ENCODE measurements at regions not wholly inside any gene's neighbourhood (a gene's known extent, or its start where the extent isn't known, plus 50 kb on each side); places are given as distances from the start of the nearest gene placed in this dataset.
A peak's percentile ranks its signal among the peaks of the same experiment; 100 is the strongest.

DNA sequence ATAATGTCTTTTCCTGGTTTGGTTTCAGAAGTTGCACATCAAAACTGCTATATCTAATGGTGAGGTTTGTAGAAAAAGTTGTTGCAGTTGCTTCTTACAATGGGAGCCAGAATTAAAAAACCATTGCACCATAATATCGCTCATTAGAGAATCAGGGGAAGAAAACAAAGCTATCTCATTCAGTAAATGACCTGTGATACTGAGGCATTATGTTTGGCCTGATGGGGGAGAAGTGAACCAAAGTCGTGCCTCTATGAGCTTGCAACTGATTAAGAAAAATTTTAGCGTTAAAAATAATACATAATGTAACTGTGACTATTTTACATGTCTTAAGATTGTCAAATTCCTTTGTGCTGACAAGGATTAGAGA is 60.2 kb upstream of the ARHGEF26 start (continued):
- TF ChIP-seq CBFB (CRISPR knock-in tag; IDR thresholded peaks at IDR 0.05; ENCODE audit: low read depth) (no peak), ELF4 (CRISPR knock-in tag; IDR thresholded peaks at IDR 0.05; ENCODE audit: low read depth) (no peak), TEAD4 (CRISPR knock-in tag; IDR thresholded peaks at IDR 0.05) (no peak), SP1 (CRISPR knock-in tag; conservative IDR thresholded peaks at IDR 0.05) (no peak)

DNA sequence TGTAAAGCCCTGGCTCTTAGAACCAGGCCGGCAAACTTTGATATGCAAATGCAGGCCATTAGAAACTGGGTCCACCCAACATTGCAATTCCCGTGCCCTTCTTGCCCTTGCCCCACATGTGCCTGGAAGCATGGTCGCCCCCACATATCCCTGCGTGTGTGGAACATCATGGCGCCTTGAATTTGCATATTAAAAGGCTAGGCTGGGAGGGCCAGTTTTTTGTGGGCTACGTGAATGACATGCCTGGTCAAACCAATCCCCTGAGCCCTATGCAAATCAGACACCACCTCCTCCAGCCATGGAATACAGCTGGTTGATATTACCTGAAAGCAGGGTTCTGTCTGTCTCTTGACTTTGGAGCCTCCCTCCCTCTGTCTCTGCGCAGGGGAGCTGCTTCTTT is 58.7 kb upstream of the ARHGEF26 start:
- POLR2A ChIA-PET: no interaction called here
- DNase-seq (ENCODE audit: low spot score): peak; percentile 26

DNA sequence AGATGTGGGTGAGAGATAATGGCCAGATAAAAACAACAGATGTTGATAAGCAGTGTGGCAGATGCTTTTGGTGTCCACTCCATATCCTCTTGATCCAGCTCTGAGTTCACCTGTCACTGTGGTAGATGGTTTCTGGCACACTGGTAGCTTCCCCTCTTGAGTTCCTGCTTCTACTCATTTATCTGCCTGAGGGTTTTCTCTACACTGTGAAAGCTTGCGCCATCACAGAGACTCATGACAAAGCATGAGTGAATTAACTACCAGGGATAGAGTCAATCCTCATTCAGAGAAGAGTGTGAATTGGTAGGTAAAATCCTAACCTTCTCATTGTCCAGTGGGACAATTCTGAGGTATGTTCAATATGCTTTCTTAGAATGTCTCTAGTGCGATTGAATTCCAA is 50.0 kb upstream of the ARHGEF26 start:
- ATAC-seq (no peak), DNase-seq (ENCODE audit: low spot score) (no peak)
- peaks cover 9% of the 10 kb centered on the region for H3K36me3 Mint-ChIP-seq
- no peak overlapping the region for H3K27ac Mint-ChIP-seq
- H3K4me1 Mint-ChIP-seq: peaks cover 12% of the 10 kb centered on the region
- H3K4me3 Mint-ChIP-seq: no peak overlapping the region
- no peaks in the 10 kb centered on the region for H3K27me3 Mint-ChIP-seq (ENCODE audit: low read depth)
- peaks cover 28% of the 10 kb centered on the region for H3K9me3 Mint-ChIP-seq
- CTCF ChIA-PET: no interaction called here
- POLR2A ChIA-PET: no interaction called here
- TF ChIP-seq CREB1 (CRISPR knock-in tag; IDR thresholded peaks at IDR 0.05): no peak
- no peak for TF ChIP-seq CBFB (CRISPR knock-in tag; IDR thresholded peaks at IDR 0.05; ENCODE audit: low read depth)
- no peak for TF ChIP-seq NR3C1 (CRISPR knock-in tag; conservative IDR thresholded peaks at IDR 0.05; ENCODE audit: low read depth)
- TF ChIP-seq HMGA2 (CRISPR knock-in tag; IDR thresholded peaks at IDR 0.05): no peak

More for the DNA sequence above, 58.7 kb upstream of the ARHGEF26 start:
- no peak overlapping the region for H3K27ac Mint-ChIP-seq
- peak; percentile 71 for ATAC-seq
- no peaks in the 10 kb centered on the region; the same call in 1 of the 2 replicates for H3K27me3 Mint-ChIP-seq (ENCODE audit: low read depth)
- CTCF ChIA-PET: interaction anchor here (0.8 kb wide), 1 partner anchor 59 kb away, joined by 5 read pairs; the partner anchor contains the start of gene ARHGEF26
- no peak overlapping the region for H3K4me3 Mint-ChIP-seq
- peaks cover 17% of the 10 kb centered on the region for H3K9me3 Mint-ChIP-seq
- peaks cover 42% of the 10 kb centered on the region for H3K4me1 Mint-ChIP-seq
- TF ChIP-seq ZNF416 (CRISPR knock-in tag; IDR thresholded peaks at IDR 0.05): no peak
- no peak for TF ChIP-seq ZNF423 (CRISPR knock-in tag; IDR thresholded peaks at IDR 0.05)
- TF ChIP-seq FOXP1 (CRISPR knock-in tag; IDR thresholded peaks at IDR 0.05; ENCODE audit: borderline replicate concordance): no peak
- TF ChIP-seq, protein P1, sequence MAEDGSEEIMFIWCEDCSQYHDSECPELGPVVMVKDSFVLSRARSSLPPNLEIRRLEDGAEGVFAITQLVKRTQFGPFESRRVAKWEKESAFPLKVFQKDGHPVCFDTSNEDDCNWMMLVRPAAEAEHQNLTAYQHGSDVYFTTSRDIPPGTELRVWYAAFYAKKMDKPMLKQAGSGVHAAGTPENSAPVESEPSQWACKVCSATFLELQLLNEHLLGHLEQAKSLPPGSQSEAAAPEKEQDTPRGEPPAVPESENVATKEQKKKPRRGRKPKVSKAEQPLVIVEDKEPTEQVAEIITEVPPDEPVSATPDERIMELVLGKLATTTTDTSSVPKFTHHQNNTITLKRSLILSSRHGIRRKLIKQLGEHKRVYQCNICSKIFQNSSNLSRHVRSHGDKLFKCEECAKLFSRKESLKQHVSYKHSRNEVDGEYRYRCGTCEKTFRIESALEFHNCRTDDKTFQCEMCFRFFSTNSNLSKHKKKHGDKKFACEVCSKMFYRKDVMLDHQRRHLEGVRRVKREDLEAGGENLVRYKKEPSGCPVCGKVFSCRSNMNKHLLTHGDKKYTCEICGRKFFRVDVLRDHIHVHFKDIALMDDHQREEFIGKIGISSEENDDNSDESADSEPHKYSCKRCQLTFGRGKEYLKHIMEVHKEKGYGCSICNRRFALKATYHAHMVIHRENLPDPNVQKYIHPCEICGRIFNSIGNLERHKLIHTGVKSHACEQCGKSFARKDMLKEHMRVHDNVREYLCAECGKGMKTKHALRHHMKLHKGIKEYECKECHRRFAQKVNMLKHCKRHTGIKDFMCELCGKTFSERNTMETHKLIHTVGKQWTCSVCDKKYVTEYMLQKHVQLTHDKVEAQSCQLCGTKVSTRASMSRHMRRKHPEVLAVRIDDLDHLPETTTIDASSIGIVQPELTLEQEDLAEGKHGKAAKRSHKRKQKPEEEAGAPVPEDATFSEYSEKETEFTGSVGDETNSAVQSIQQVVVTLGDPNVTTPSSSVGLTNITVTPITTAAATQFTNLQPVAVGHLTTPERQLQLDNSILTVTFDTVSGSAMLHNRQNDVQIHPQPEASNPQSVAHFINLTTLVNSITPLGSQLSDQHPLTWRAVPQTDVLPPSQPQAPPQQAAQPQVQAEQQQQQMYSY (CRISPR knock-in tag; IDR thresholded peaks at IDR 0.05): no peak
- TF ChIP-seq, protein P2, sequence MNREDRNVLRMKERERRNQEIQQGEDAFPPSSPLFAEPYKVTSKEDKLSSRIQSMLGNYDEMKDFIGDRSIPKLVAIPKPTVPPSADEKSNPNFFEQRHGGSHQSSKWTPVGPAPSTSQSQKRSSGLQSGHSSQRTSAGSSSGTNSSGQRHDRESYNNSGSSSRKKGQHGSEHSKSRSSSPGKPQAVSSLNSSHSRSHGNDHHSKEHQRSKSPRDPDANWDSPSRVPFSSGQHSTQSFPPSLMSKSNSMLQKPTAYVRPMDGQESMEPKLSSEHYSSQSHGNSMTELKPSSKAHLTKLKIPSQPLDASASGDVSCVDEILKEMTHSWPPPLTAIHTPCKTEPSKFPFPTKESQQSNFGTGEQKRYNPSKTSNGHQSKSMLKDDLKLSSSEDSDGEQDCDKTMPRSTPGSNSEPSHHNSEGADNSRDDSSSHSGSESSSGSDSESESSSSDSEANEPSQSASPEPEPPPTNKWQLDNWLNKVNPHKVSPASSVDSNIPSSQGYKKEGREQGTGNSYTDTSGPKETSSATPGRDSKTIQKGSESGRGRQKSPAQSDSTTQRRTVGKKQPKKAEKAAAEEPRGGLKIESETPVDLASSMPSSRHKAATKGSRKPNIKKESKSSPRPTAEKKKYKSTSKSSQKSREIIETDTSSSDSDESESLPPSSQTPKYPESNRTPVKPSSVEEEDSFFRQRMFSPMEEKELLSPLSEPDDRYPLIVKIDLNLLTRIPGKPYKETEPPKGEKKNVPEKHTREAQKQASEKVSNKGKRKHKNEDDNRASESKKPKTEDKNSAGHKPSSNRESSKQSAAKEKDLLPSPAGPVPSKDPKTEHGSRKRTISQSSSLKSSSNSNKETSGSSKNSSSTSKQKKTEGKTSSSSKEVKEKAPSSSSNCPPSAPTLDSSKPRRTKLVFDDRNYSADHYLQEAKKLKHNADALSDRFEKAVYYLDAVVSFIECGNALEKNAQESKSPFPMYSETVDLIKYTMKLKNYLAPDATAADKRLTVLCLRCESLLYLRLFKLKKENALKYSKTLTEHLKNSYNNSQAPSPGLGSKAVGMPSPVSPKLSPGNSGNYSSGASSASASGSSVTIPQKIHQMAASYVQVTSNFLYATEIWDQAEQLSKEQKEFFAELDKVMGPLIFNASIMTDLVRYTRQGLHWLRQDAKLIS (CRISPR knock-in tag; IDR thresholded peaks at IDR 0.05; ENCODE audit: borderline replicate concordance): no peak
- TF ChIP-seq NR1H2 (CRISPR knock-in tag; IDR thresholded peaks at IDR 0.05): no peak
- no peak for TF ChIP-seq FOXK1 (CRISPR knock-in tag; IDR thresholded peaks at IDR 0.05)
- no peak for TF ChIP-seq NR2C2 (CRISPR knock-in tag; IDR thresholded peaks at IDR 0.05)
- TF ChIP-seq, protein P3, sequence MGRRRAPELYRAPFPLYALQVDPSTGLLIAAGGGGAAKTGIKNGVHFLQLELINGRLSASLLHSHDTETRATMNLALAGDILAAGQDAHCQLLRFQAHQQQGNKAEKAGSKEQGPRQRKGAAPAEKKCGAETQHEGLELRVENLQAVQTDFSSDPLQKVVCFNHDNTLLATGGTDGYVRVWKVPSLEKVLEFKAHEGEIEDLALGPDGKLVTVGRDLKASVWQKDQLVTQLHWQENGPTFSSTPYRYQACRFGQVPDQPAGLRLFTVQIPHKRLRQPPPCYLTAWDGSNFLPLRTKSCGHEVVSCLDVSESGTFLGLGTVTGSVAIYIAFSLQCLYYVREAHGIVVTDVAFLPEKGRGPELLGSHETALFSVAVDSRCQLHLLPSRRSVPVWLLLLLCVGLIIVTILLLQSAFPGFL (CRISPR knock-in tag; IDR thresholded peaks at IDR 0.05; ENCODE audit: borderline replicate concordance): no peak
- TF ChIP-seq, protein P4, sequence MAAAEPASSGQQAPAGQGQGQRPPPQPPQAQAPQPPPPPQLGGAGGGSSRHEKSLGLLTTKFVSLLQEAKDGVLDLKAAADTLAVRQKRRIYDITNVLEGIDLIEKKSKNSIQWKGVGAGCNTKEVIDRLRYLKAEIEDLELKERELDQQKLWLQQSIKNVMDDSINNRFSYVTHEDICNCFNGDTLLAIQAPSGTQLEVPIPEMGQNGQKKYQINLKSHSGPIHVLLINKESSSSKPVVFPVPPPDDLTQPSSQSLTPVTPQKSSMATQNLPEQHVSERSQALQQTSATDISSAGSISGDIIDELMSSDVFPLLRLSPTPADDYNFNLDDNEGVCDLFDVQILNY (CRISPR knock-in tag; IDR thresholded peaks at IDR 0.05): no peak
- no peak for TF ChIP-seq SP1 (CRISPR knock-in tag; conservative IDR thresholded peaks at IDR 0.05)
- H3K36me3 Mint-ChIP-seq: peaks cover 3% of the 10 kb centered on the region

Data from WTC11 (cell line).